CD4-positive, alpha-beta T cell treated with Interleukin-17A for 1 hour (primary cell): ENCODE measurements at regions not wholly inside any gene's neighbourhood (a gene's known extent, or its start where the extent isn't known, plus 50 kb on each side); places are given as distances from the start of the nearest gene placed in this dataset.

ENCODE experiments used
- DNase-seq: peaks from one replicate; pipeline ENCODE4 v3.0.0-alpha.2; 2020

DNA sequence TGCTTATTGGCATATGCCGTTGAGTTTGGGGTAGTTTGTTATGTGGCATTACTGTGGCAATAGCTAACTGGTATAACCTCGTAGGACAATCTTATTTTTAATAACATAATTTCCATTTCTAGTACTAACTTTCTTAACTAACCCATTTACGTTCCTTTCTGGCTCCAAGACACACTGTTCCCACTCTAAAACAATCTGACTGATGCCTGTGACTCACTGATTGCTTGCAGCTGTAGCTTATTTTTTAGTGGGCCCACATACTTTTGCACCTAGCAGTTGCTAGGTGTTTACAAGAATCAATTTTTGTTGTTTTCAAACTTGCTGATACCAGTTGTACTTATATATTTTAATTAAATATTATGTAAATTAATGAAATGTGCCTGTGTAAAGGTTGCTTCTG is 52.2 kb downstream of the FAT3 start:
- DNase-seq, result no peak

DNA sequence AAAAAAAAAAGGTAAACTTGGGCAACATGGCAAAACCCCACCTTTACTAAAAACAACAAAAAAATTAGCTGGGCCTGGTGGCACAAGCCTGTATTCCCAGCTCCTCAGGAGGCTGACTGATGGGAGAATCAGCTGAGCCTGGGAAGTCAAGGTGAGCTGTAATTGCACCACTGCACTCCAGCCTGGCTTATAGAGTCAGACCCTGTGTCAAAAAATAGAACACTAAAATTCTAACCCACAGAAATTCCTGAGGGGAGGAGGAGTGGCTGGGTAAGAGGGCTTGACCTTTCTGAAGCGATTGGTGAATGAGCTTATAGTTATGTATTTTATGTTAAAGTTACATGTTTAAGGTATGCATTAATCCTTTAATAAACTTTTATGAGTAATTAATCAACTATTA is 53.3 kb downstream of the FAT3 start:
- no peak for DNase-seq

DNA sequence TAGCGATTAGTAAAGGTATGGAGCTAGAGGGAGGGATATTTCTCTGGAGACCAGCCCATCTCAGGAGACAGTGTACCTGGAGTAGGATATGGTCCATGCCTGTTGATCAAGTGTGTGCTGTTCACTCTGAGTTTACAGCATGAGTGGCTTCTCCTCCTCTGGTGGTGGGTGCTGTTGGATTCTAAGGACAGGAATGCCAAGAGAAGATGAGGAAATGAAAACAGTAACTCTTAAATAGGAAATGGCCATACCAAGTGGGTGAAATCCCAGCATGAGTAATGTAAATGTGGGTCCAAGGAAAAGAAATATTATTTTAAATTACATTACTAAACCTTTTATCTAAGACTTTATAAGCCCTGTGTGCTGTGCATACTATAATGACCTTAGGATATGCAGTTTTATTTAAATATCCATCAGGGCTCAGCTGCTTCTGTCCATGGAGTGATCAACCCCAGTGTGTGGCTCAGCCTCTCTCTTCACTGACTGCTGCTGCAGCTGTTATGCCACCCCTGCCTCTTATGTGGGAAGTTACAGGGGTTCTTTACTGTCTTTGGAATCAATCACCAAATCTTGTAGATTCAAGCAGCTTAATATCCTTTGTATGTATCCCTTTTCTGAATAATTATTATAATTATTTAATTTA is 54.3 kb downstream of the FAT3 start:
- no peak for DNase-seq

DNA sequence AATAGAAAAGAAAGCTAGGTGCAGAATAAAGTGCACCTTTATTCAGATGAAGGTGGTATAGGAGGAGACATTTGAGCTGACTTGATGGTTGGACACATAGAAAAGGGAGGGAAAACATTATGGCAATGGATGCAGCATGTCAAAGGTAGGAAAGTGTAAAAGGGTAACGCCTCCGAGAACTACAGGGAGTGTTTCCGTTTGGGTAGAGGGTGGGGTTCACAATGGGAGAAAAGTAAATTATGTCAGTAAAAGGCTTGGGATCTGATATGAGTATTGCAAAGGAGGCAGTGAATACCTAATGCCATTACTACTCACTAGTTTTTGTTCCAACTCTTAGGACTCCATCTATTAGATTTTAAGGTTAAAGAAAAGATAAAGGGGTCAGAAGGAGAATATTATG is 59.5 kb downstream of the FAT3 start:
- no peak for DNase-seq

DNA sequence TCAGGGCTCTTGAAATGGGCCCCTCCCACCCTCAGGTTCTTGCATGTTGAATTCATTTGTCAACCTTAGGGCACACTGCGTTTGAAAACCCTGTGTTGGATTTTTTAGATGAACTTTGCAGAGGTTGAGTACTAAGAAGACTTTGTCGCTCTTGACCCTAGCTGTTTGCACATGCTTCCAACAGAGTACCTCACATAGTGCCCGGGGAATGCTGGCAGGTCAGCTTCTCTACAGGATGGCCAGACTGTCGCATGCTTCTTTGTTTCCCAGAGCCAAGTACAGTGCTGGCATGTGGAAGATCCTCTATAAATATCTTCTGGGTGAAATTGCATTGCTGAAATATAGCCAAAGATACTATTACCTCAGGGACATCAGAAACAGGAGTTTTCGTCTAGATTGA is 59.9 kb downstream of the FAT3 start:
- no peak for DNase-seq

DNA sequence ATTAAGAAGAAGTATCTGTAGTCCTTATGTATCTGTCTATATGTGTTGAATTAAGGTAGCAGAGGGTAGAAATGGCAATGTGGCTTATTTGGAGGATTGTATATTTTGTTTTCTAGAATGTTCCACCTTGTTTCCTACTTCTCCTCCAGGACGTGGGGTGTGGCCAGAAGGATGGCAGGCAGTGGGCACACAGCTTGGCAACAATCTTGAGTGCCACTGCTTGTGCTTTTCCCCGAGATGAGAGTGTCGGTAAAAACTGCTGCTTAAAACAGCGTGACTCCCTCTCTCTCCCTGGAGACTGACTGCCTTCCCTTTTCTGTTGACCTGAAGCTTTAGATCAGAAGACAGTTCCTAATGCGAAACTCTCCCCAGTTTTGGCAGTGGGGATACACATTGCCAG is 61.2 kb downstream of the FAT3 start:
- DNase-seq, result no peak

DNA sequence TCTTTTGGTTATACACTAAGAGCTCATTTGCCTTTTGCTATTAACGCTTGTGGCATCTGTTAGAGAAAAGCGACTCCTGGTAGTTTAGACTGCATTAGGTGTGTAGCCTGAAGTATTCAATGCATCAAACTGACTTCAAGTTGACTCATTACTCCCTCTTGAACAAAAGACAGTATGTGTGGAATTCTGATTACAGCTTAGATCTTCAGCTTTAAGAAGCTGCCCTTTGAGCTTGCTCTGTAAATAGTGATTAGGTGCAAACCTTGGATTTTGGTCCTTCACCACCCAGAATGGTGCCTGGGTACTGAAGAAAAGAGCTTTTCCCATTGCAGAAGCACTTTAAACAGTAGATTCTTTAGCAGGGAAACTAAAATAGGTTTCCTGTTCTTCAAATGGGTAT is 62.1 kb downstream of the FAT3 start:
- DNase-seq, result no peak

DNA sequence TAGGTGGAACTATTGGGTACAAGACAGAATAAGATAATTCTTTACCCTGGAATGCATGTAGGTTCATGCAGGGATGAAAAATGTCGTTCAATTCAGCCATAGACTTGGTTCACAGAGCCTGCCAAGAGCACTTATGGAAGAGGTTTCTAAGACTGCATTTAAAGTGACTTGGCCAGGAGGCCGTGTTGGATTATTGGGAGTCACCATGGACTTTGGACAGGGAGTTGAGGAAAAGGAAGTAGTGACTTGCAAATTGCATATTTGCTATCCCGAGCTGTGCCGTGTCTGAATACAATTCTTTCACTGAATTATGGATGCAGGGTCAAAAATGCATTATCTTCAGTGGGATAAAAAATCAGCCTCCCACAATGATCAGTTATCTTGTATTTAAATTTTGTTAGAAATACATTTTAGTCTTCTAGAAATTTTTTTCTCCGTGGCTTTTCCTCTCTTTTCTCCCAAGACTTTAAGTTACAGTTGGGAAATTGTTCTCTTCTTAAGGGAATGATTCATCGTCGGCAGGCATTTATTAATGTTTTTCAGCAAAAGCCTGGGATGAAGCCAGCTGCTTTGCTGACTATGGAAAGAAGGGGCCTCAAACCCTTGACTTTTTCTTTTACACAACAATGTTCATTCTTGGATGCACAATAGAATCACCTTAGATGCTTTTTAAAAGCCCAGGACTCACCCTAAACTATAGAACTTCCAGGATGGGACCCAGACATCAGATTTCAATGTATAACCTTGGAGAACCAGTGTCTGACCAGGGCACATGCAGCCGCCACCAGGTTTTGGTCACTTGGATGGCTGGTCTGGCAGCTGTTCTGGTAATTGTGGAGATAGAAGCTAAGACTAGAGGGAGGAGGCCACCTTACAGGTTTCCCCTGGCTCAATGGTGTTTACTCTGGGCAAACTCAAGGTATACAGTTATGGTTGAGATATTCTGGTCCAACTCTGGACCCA is 70.8 kb downstream of the FAT3 start:
- DNase-seq, result no peak

DNA sequence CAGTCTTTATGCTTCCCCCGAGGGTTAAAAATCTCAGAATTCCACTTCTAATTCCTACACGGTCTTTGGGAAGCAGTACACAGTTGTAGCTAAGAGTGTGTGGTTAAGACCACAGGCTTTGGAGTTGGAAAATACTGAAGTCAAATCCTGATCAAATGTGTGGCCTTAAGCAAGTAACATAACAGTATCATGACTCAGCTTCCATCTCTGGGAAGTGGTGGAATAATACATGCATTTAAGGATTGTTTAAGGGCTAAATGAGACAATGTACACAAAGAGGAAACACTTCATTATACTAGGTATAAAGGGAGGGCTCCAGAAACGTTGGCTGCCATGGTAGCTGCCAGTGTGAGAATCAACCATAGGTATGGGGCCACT is 71.5 kb downstream of the FAT3 start:
- DNase-seq, result no peak

DNA sequence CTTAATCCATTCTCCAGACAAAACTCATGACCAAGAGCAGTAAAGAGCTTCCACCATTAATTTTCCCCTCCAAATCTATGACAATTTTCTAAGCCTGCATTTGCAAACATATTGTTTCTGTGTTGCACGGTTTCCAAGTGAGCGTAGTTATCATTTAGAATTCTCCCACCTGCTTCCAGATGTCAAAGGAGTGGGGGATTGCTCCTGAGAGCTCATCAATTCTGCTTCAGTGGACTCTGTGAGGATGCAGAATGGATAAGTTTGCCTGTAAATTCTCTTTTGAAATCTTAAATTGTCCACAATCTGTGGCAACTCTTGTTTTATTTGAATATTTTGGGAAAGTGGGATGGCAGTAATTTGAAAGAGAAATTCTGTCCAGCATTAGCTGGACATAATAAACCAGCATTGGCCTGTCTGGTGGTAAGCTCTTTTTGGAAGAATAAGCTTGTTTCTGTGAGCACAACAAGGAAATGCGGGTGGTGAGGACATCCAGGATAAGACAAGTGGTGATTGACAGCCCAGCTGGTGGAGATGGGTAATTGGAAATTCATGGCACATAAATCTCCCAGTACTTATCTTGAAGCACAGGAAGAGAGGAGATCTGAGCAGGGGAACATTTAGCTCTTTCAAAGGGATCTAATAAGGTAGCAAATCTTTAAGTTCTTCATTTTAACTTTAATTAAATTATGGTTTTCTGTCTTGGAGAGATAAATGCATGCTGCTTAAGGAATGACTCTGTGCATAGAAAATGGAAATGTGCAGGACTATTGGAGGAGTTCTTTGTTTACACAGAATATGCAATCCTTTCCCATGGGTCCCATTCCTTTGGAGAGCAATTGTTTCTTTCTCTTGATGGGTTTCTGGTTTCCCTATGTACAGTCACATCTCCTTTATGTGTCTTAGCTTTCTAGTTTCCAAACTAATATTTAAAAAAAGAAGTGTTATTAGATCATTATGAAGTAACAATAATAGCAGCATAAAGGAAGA is 73.2 kb downstream of the FAT3 start:
- no peak for DNase-seq

DNA sequence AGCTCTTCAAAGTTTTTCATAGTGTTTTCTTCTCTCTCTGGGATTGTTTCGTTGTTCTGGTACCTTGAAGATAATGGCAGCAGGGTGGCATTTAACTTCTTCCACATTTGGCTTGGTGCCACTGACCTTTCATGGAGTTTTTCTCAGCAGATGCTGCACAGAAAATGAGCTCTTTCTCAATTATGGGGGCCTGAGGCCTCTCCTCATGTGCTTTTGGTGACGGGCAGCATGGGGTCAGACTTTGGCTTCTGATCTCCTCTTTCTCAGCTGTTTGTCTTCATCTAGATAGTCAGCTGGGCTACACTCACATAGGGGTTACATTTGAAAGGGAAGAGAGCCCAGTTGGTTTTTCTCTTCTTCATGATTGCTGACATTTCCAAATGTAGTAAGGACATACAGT is 76.3 kb downstream of the FAT3 start:
- DNase-seq, result no peak

DNA sequence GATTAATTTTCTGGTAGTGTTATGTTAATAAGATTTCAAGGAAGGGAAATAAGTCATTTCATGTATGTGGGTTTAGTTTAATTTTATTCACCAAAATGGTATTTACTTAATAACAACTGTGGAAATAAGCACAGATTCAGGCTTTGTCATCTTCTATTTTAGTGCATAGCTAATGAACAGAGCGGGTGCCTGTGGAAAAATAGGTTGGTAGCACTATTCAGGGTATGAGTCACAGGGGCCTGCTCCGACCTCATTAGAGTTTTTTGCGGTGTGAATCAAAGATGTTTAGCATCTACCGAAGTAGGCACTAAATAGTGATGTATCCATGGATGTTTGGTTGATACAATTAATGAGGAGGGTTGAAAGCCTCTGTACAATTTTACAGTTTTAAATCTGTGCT is 78.2 kb downstream of the FAT3 start:
- no peak for DNase-seq

DNA sequence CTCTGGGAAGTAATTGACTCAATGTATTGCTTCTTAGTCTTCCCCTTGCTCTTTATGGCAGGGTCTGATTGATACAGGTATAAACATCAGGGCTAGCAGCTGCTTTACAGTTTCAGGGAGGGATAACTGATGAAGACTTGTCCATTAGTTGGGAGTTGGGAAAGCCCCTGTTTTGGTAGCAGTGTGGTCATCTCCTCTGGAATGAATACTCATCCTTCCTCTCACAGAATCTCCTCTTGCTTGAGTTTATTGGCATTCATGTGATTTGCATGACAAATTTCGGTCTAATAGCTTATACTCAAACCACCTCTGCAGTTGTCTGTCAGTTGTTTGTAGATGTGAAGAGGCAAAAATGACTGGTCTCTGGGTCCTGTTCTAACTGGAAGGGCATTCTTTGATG is 79.7 kb downstream of the FAT3 start:
- DNase-seq, result no peak

DNA sequence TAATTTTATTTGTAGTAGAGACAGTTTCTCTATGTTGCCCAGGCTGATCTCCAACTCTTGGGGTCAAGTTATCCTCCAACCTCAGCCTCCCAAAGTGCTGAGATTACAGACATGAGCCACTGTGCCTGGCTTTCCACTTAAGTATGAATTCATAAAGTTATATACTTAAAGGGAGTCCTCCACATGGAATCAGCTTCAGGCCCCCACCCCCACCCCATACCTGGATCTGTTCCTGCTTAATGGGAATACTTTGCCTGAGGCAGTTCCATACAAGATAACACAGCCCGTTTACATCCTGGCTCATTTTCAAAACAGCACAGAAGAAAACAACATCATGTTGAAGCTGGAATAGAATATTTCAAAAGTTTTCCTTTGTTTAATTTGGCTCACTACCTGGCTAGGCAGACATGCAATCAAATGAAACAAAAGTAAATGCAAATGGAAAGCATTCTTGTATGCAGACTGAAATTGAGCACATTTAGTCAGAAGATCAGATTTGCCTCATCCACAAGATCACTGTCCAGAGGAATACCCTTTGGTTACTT is 82.4 kb downstream of the FAT3 start:
- no peak for DNase-seq

DNA sequence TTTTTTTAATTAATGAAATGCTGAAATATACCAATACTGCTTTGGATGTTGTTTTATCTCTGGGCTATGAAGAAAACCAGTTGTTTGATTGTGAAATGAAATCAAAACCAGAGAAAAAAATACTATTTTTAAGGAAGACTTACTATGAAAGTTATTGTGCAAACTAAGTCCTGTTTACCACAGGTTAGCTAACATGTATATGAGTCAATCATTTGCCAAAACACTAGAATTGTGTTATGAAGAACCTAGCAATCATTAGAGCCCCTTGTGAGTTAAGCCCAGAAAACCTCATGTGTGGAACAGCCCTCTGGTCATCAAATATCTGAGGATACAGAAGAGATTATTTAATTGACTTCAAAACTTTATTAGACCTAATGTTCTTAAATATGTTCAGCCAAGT is 83.7 kb downstream of the FAT3 start:
- no peak for DNase-seq

DNA sequence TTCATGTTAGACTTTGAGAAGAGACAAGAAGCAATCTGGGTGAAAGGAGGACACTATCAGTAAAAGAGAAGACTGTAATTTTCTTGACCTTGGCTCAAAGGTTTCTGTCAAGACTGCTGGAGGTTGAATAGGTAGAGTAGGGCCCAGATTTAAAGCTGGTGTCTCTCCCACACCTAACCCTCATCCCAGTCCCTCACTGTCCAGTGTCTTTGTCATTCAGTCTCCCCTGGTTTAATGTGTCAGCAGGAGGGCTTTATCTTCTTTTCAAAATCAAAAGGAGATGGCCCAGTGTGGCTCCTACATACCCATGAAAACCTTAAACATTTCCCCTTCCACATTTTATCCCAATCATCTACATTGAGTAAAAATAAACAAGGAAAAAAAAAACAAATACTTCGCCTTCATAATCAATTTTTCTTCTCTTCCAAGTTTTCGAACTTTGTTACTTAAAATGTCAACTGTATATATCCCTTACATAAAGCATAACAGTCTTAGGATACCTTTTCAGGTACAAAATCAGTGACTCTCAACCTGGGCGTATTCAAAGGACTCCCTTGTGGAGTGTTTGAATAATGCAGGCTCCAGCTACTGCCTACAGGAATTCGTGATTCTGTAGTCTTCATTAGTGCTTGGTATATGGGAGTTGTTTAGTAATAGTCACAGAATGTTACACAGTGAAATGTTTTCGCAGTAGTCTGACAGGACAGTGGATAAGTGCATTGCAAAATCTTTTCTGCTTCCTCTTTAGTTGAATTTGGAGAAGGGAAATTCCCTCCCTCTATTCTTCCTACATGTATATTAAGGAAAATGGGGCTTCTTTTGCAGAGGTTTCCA is 87.2 kb downstream of the FAT3 start:
- no peak for DNase-seq

DNA sequence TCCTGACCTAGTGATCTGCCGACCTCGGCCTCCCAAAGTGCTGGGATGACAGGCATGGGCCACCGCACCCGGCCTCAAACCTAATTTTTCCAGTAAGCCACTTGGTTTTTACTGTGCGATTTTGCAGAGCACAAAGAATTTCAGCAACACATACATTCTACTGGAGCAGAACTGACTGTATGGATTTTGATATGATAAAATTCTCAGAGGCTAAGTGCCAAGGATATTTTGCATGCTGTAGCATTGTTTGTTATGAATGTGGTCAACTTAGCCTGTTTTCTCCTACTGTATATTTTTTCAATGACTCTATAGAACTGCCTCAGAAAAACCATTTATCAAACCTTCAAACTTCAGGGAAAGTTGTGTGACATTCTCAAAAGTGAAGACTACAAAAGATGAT is 89.2 kb downstream of the FAT3 start:
- no peak for DNase-seq

DNA sequence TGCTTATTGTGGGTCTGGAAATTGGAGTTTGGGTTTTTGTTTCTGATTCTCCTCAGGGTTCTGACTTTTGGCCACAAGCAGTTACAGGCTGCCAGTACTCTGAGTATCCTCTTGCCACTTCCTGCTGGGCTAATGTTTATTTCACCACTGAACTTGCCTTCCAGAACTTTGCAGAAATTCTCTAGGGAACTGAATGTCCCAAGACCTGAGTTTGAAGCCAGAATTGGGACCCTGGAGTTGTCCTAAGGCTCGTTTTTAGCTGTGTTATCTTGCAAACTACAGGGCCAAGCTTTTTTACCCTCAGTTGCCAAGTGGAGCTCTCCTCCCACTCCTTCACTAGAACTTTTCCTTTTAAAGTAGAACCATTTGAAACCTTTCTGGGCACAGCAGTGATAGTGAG is 89.9 kb downstream of the FAT3 start:
- DNase-seq, result no peak

DNA sequence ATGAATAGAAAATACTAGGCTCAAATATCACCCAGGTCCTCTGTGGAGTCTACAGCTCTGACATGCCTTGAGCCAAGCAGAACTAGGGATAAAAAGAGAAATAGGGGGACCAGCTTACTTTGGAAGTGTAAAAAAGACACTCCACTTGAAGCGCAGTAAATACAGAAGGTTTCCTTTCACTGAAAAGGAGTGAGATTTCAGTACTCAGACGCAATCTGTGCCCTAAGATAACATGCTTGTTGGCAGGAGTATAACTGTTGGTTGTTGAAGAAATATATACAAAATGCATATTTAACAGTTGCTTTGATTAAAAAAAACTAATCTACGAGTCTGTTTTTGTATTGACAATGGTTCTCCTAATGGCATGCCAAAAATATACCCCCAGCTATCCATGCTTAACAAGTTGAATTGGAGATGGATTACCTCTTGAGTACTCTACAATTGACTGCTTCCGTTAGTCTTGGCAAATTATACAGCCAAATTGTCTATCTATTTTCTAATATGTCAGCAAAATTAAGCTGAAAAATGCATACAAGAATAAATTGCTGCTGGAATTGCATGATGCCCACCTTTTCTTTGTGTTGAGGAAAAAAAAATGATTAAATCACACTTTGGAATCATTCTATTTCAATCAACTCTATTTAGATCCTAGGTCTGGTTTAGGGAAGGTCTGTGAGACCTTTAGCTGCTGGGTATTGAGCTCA is 91.6 kb downstream of the FAT3 start:
- no peak for DNase-seq

DNA sequence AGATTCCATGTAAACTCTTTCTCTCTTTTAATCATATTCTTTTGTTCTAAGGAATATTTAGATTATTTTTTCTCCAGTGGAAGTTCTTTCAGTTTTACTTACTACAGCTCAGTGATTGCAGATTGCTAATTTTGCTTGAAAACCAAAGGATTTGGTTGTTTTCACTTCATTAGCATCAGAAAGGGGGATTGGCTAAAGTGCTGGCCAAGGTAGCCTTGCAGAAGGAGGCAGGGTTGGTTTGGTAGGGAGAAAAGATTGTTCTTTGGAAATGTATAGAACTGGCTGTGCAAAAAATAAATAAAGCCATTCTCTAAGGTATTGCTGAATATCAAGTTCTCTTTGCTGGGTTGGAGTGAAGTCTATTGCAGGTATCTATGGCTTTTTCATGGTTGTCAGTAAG is 92.6 kb downstream of the FAT3 start:
- DNase-seq, result no peak

DNA sequence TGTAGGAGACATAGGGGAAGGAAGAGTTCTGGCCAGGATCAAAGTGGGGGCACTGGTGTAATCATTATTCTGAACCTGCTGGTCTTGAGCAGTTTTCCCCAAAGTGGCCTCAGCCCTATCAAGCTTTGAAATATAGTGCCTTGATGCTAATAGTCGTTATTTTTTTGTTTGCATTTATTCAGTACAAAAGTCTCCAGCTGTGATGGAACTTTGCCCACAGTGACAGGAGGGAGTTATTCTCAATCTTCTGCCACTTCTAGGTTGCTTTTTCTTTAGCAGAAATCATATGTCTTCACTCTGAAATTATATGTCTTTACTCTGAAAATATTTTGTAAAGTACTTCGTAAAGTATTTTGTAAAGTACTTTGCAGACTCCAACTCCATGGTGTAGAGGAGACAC is 93.1 kb downstream of the FAT3 start:
- no peak for DNase-seq

DNA sequence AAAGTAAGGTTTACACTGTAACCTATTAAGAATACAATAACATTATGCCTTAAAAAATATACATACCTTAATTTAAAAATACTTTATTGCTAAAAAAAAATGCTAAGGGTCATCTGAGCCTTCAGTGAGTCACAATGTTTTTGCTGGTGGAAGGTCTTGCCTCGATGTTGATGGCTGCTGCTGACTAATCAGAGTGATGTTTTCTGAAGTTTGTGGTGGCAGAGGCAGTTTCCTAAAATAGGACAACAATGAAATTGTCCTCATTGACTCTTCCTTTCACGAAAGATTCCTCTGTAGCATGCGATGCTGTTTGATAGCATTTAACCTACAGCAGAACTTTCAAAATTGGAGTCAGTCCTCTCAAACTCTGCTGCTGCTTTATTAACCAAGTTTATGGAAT is 97.6 kb downstream of the FAT3 start:
- no peak for DNase-seq
